Gastroesophageal sphincter (tissue), 4 donors: ENCODE measurements at regions not wholly inside any gene's neighbourhood (a gene's known extent, or its start where the extent isn't known, plus 50 kb on each side); places are given as distances from the start of the nearest gene placed in this dataset.

Source experiments
- ATAC-seq: fragments of 150-250 bp; one replicate; pipeline ENCODE4 v1.9.1; 2016; ENCODE audit warnings: mild to moderate bottlenecking, moderate library complexity
- H3K27ac ChIP-seq, 4 donors: fragments of 200-600 bp; sonication (generic) in 3 of 4; 1 replicate in 3 of 4; 2 replicates in 1 of 4; pipeline ENCODE4 v1.5.1; 2016 to 2019
- H3K27me3 ChIP-seq: fragments of 200-600 bp; sonication (generic); one replicate; pipeline ENCODE4 v1.5.1; 2019
- H3K36me3 ChIP-seq, 2 donors: fragments of 200-600 bp; sonication (generic); one replicate each; pipeline ENCODE4 v1.5.1; 2019; ENCODE audit warnings: control low read depth in 1 of 2
- H3K4me1 ChIP-seq, 3 donors: fragments of 200-600 bp; sonication (generic); 1 replicate in 2 of 3; 2 replicates in 1 of 3; pipeline ENCODE4 v1.5.1; 2016 to 2019; ENCODE audit warnings: control low read depth in 2 of 3
- H3K4me3 ChIP-seq, 2 donors: fragments of 200-600 bp; sonication (generic); one replicate each; pipeline ENCODE4 v1.5.1; 2019; ENCODE audit warnings: mild to moderate bottlenecking in 1 of 2, moderate library complexity in 1 of 2
- H3K9me3 ChIP-seq, 3 donors: fragments of 200-600 bp; sonication (generic); one replicate each; pipeline ENCODE4 v1.5.1; 2017 to 2019; ENCODE audit warnings: control low read depth in 2 of 3
- EP300 ChIP-seq: sonication (generic); formaldehyde crosslinking; IDR thresholded peaks from one replicate; pipeline ENCODE4 v1.6.1; 2017; ENCODE audit warnings: antibody characterized with exemption, mild to moderate bottlenecking
- POLR2A ChIP-seq, 2 donors: fragments of 450-650 bp; IDR thresholded peaks; one replicate each; pipeline ENCODE4 v1.6.1; 2017; ENCODE audit warnings: antibody characterized with exemption in 2 of 2, mild to moderate bottlenecking in 2 of 2, moderate library complexity in 1 of 2
- POLR2AphosphoS5 ChIP-seq: sonication (generic); formaldehyde crosslinking; IDR thresholded peaks from one replicate; pipeline ENCODE4 v1.6.1; 2017; ENCODE audit warnings: antibody characterized with exemption
- WGBS, 2 donors: methylation state at CpG; one replicate each; pipeline ENCODE4 v1.1.5; 2018; ENCODE audit warnings: low coverage in 1 of 2; 5-methylcytosine and 5-hydroxymethylcytosine counted together
- TF ChIP-seq, protein P1 (sequence below), 4 experiments: fragments of 200-600 bp in 2 of 4; fragments of 450-650 bp in 2 of 4; sonication (generic) in 1 of 4; IDR thresholded peaks; one replicate each; pipeline ENCODE4 v1.5.1; 2017 to 2019; ENCODE audit warnings: antibody characterized with exemption in 4 of 4, mild to moderate bottlenecking in 2 of 4, moderate library complexity in 2 of 4

DNA sequence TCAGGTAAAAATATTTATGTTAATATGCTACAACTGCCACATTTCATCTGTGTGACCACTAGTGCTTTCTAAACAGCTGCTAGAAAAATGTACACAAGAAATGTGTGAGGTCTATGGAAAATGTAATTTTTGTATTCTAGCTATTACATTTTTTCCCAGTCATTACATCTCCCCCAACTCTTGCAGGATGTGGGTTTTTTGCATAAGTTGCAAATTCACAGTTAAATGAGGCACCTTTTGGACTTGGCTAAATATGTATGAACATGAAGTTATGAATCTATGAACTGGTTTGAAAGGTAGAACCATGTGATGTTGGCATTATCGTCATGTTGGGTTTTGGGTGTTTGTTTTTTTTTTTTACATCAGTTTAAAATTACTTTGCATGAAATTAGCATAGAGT, 590.4 kb upstream of the WWC1 start:
- no peak overlapping the region for H3K27ac ChIP-seq
- no peaks in the 10 kb centered on the region for H3K27me3 ChIP-seq
- no peaks in the 10 kb centered on the region for H3K4me1 ChIP-seq
- ATAC-seq = no peak
- no peaks in the 10 kb centered on the region for H3K9me3 ChIP-seq
- H3K36me3 ChIP-seq = no peaks in the 10 kb centered on the region
- no peak overlapping the region for H3K4me3 ChIP-seq
- 65 to 86% methylated on average over 1 of the region's 1 CpG for WGBS, 2 donors
- TF ChIP-seq POLR2AphosphoS5 (no peak), POLR2A (IDR thresholded peaks at IDR 0.05) (no peak), EP300 (no peak)
- TF ChIP-seq, protein P1, sequence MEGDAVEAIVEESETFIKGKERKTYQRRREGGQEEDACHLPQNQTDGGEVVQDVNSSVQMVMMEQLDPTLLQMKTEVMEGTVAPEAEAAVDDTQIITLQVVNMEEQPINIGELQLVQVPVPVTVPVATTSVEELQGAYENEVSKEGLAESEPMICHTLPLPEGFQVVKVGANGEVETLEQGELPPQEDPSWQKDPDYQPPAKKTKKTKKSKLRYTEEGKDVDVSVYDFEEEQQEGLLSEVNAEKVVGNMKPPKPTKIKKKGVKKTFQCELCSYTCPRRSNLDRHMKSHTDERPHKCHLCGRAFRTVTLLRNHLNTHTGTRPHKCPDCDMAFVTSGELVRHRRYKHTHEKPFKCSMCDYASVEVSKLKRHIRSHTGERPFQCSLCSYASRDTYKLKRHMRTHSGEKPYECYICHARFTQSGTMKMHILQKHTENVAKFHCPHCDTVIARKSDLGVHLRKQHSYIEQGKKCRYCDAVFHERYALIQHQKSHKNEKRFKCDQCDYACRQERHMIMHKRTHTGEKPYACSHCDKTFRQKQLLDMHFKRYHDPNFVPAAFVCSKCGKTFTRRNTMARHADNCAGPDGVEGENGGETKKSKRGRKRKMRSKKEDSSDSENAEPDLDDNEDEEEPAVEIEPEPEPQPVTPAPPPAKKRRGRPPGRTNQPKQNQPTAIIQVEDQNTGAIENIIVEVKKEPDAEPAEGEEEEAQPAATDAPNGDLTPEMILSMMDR (IDR thresholded peaks at IDR 0.05) = no peak

DNA sequence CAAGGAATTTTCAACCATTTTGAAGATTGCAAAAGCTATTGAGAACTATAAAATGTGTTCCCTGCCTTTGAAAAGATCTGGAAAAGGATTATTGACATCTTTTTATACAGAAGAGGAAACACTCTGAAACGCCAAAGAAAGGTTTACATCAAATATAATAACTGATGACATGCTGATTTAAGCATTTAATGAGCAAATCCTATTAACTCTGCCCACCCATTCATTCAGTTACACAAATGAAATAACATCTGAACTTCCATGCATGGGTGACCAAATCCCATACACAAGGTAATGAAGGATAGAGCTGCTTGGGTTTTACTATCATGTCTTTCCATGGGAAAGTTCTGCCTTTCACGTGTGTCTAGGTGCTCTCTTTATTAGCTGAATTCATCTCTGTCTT, 589.4 kb upstream of the WWC1 start:
- no peaks in the 10 kb centered on the region for H3K27me3 ChIP-seq
- TF ChIP-seq EP300 (no peak), POLR2AphosphoS5 (no peak), POLR2A (IDR thresholded peaks at IDR 0.05) (no peak)
- TF ChIP-seq, protein P1 (IDR thresholded peaks at IDR 0.05) = no peak
- H3K36me3 ChIP-seq = no peaks in the 10 kb centered on the region
- no peaks in the 10 kb centered on the region for H3K9me3 ChIP-seq
- 35 to 45% methylated on average over 2 of the region's 2 CpGs for WGBS, 2 donors
- ATAC-seq = no peak
- no peak overlapping the region for H3K4me3 ChIP-seq
- H3K4me1 ChIP-seq = no peaks in the 10 kb centered on the region
- no peak overlapping the region for H3K27ac ChIP-seq

DNA sequence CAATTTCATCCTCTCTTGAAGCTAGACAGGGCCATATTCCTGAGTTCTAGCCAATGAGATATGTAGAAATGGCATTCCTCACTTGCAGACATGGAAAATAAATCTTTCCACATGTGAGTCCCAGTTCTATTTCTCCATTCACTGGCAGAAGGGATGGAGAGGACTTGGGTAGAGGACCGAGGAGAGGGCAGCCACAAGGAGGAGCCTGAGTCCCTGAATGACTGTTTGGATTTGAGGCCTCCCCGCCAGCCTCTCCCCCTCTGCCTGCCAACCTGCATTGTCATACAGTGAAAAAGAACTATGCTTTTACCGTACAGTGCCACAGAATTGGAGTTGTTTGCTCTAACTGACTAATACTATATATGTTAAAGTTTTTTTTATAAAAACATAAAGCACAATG, 583.0 kb upstream of the WWC1 start:
- no peak for ATAC-seq
- no peak for TF ChIP-seq POLR2AphosphoS5
- TF ChIP-seq EP300 = no peak
- TF ChIP-seq POLR2A (IDR thresholded peaks at IDR 0.05) = no peak
- TF ChIP-seq, protein P1 (IDR thresholded peaks at IDR 0.05) = no peak
- Histone ChIP-seq H3K4me3 (no peak overlapping the region), H3K27me3 (no peaks in the 10 kb centered on the region), H3K27ac (no peak overlapping the region), H3K9me3 (no peaks in the 10 kb centered on the region), H3K36me3 (no peaks in the 10 kb centered on the region), H3K4me1 (no peaks in the 10 kb centered on the region)
- 62 to 88% methylated on average over 1 to 3 of the region's 3 CpGs for WGBS, 2 donors

DNA sequence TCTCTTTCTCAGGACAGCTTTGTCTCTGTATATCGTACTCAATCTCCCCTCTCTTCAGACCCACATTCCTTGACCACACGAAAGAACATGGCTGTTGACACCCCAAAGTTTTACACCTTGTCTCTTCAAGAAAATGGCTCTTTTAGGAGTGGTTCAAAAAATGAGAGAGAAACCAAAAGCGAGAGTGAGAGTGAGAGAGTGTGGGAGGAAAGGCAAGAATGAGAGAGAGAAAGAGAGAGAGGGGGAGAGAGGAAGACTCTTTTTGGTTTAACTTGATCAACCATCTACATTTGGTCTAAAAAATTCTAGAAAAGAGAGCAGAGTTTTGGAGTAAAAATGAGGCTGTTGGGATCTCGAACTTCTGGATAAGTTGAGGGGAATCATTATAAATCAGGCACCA, 581.8 kb upstream of the WWC1 start:
- Histone ChIP-seq H3K4me1 (no peaks in the 10 kb centered on the region), H3K9me3 (no peaks in the 10 kb centered on the region), H3K27ac (no peak overlapping the region), H3K36me3 (no peaks in the 10 kb centered on the region), H3K27me3 (no peaks in the 10 kb centered on the region), H3K4me3 (no peak overlapping the region)
- 81 to 100% methylated on average over 1 to 4 of the region's 4 CpGs for WGBS, 2 donors
- ATAC-seq = no peak
- no peak for TF ChIP-seq POLR2A (IDR thresholded peaks at IDR 0.05)
- TF ChIP-seq EP300 = no peak
- no peak for TF ChIP-seq POLR2AphosphoS5
- TF ChIP-seq, protein P1 (IDR thresholded peaks at IDR 0.05) = no peak

DNA sequence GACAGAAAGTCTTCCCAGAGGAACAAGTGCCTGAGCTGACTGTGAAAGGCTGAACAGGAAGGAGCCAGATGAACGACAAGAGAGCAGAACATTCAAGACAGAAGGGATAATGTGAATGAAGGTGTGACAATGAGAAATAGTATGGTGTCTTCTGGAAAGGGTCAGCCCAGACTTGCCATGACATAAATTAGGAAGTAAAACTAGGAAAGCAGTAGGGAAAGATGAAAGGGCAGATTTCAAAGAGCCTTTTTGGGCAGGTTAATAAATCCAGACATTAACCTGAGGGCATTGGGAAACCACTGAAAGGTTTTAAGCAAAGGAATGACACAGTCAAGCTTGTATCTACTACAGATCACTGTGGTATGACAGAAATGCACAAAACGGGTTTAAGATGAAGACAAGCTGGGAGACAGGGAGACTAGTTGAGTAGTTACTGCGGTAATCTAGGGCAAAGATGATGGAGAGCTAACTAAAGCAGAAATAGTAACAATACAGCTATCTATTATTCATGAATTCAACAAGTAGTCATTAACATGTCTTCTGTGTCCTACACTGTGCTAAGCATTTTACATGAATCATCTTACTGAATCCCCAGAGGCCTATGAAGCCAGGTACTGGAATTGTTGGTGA, 580.9 kb upstream of the WWC1 start:
- 50 to 58% methylated on average over 3 of the region's 3 CpGs for WGBS, 2 donors
- no peak for ATAC-seq
- Histone ChIP-seq H3K4me1 (no peaks in the 10 kb centered on the region), H3K36me3 (no peaks in the 10 kb centered on the region), H3K4me3 (no peak overlapping the region), H3K27me3 (no peaks in the 10 kb centered on the region), H3K9me3 (no peaks in the 10 kb centered on the region), H3K27ac (no peak overlapping the region)
- TF ChIP-seq, protein P1 (IDR thresholded peaks at IDR 0.05) = no peak
- TF ChIP-seq EP300 = no peak
- TF ChIP-seq POLR2A (IDR thresholded peaks at IDR 0.05) = no peak
- TF ChIP-seq POLR2AphosphoS5 = no peak
